Neural cell (in vitro differentiated cells): ENCODE measurements at regions not wholly inside any gene's neighbourhood (a gene's known extent, or its start where the extent isn't known, plus 50 kb on each side); places are given as distances from the start of the nearest gene placed in this dataset.

Source experiments
- H2AFZ ChIP-seq: fragments of 200-600, 300-800 bp; sonication (generic), shearing (Covaris generic); 2 replicates; pipeline ENCODE4 v1.6.0; 2014; ENCODE audit warnings: low read depth, mild to moderate bottlenecking, antibody characterized with exemption, low read length, moderate library complexity
- H3F3A ChIP-seq: fragments of 200-600 bp; shearing (Covaris generic); 2 replicates; pipeline ENCODE4 v1.6.1; 2016; ENCODE audit warnings: mild to moderate bottlenecking, moderate library complexity, mixed read lengths, antibody characterized with exemption, low read length; ENCODE audit not compliant: insufficient read depth, poor library complexity, severe bottlenecking
- H3K27ac ChIP-seq: fragments of 200-600, 300-800 bp; sonication (generic), shearing (Covaris generic); 2 replicates; pipeline ENCODE4 v1.5.1; 2014; ENCODE audit warnings: mild to moderate bottlenecking, low read length, moderate library complexity
- H3K27me3 ChIP-seq: fragments of 300-800, 200-600 bp; sonication (generic), shearing (Covaris generic); 2 replicates; pipeline ENCODE4 v1.6.0; 2014; ENCODE audit warnings: mild to moderate bottlenecking, low read depth, low read length, moderate library complexity; ENCODE audit not compliant: insufficient read depth
- H3K36me3 ChIP-seq: fragments of 300-800, 200-600 bp; sonication (generic), shearing (Covaris generic); 2 replicates; pipeline ENCODE4 v1.5.1; 2014; ENCODE audit warnings: mild to moderate bottlenecking, antibody characterized with exemption, low read length, moderate library complexity; ENCODE audit not compliant: insufficient read depth
- H3K4me2 ChIP-seq: fragments of 300-800, 200-600 bp; sonication (generic), shearing (Covaris generic); 2 replicates; pipeline ENCODE4 v1.6.0; 2014; ENCODE audit warnings: mild to moderate bottlenecking, low read length
- H3K4me3 ChIP-seq: fragments of 300-800, 200-600 bp; sonication (generic), shearing (Covaris generic); 2 replicates; pipeline ENCODE4 v1.5.1; 2014; ENCODE audit warnings: mild to moderate bottlenecking, low read length, moderate library complexity
- H3K79me2 ChIP-seq: fragments of 200-600 bp; shearing (Covaris generic); replicated peaks from 2 replicates; pipeline ENCODE4 v1.6.0; 2014; ENCODE audit warnings: mild to moderate bottlenecking, low read length, moderate library complexity; ENCODE audit not compliant: insufficient read depth
- H3K9ac ChIP-seq: fragments of 300-800, 200-600 bp; sonication (generic), shearing (Covaris generic); 2 replicates; pipeline ENCODE4 v1.6.1; 2016; ENCODE audit warnings: mild to moderate bottlenecking, low read length, mixed read lengths
- H3K9me2 ChIP-seq: fragments of 200-600 bp; shearing (Covaris generic); 2 replicates; pipeline ENCODE4 v1.6.1; 2016; ENCODE audit warnings: mild to moderate bottlenecking, low read length, mixed read lengths; ENCODE audit not compliant: insufficient read depth
- H3K9me3 ChIP-seq: fragments of 200-600, 300-800 bp; sonication (generic), shearing (Covaris generic); 2 replicates; pipeline ENCODE4 v1.6.1; 2016; ENCODE audit warnings: mild to moderate bottlenecking, mixed run types, low read length, moderate library complexity, mixed read lengths
- H4K20me1 ChIP-seq: fragments of 200-600 bp; shearing (Covaris generic); 2 replicates; pipeline ENCODE4 v1.6.1; 2016; ENCODE audit warnings: mild to moderate bottlenecking, mixed run types; ENCODE audit not compliant: insufficient read depth
- CTCF ChIP-seq: fragments of 450-650 bp; IDR thresholded peaks from 2 replicates; pipeline ENCODE4 v1.5.1; 2014; ENCODE audit warnings: antibody characterized with exemption, mild to moderate bottlenecking, moderate library complexity; ENCODE audit not compliant: poor library complexity, severe bottlenecking
- EP300 ChIP-seq: fragments of 450-650 bp; conservative IDR thresholded peaks from 2 replicates; pipeline ENCODE4 v1.6.1; 2014; ENCODE audit warnings: antibody characterized with exemption, mild to moderate bottlenecking, moderate library complexity; ENCODE audit not compliant: poor library complexity, severe bottlenecking
- EZH2 ChIP-seq: fragments of 200-600, 300-800 bp; shearing (Covaris generic), sonication (generic); IDR thresholded peaks from 2 replicates; pipeline ENCODE4 v1.6.1; 2014; ENCODE audit warnings: antibody characterized with exemption, low read length, borderline replicate concordance, mild to moderate bottlenecking; ENCODE audit not compliant: insufficient read depth, poor library complexity, severe bottlenecking
- MXI1 ChIP-seq: fragments of 450-650 bp; conservative IDR thresholded peaks from 2 replicates; pipeline ENCODE4 v1.6.1; 2014; ENCODE audit warnings: antibody characterized with exemption, mild to moderate bottlenecking; ENCODE audit not compliant: poor library complexity, severe bottlenecking
- POLR2AphosphoS5 ChIP-seq: IDR thresholded peaks from 2 replicates; pipeline ENCODE4 v1.6.1; 2012
- RAD21 ChIP-seq: fragments of 450-650 bp; conservative IDR thresholded peaks from 2 replicates; pipeline ENCODE4 v1.6.1; 2014; ENCODE audit warnings: antibody characterized with exemption, mild to moderate bottlenecking, moderate library complexity
- REST ChIP-seq: IDR thresholded peaks from 2 replicates; pipeline ENCODE4 v1.6.1; 2012; ENCODE audit warnings: borderline replicate concordance
- SMC3 ChIP-seq: fragments of 450-650 bp; conservative IDR thresholded peaks from 2 replicates; pipeline ENCODE4 v1.6.1; 2014; ENCODE audit warnings: antibody characterized with exemption, mild to moderate bottlenecking, moderate library complexity; ENCODE audit not compliant: poor library complexity
- TAF1 ChIP-seq: IDR thresholded peaks from 2 replicates; pipeline ENCODE4 v1.6.1; 2012; ENCODE audit warnings: low read depth

- TF ChIP-seq EZH2 (no peak), TAF1 (no peak), REST (no peak), SMC3 (no peak), POLR2AphosphoS5 (no peak), EP300 (no peak), CTCF (no peak), MXI1 (no peak), RAD21 (no peak)
- H3K9ac ChIP-seq = no peak overlapping the region
- no peaks in the 10 kb centered on the region for H3K79me2 ChIP-seq
- H3K27me3 ChIP-seq = no peaks in the 10 kb centered on the region
- no peak overlapping the region for H3K27ac ChIP-seq
- no peaks in the 10 kb centered on the region for H3F3A ChIP-seq
- no peaks in the 10 kb centered on the region for H3K9me2 ChIP-seq
- no peaks in the 10 kb centered on the region for H4K20me1 ChIP-seq
- no peaks in the 10 kb centered on the region for H3K9me3 ChIP-seq
- no peak overlapping the region for H2AFZ ChIP-seq
- no peaks in the 10 kb centered on the region for H3K36me3 ChIP-seq
- no peak overlapping the region for H3K4me3 ChIP-seq
- H3K4me2 ChIP-seq = no peak overlapping the region
Measured at GRCh38 chr1:193325042-193325441, 138.6 kb upstream of the B3GALT2 start.

- H2AFZ ChIP-seq = no peak overlapping the region
- H3K9ac ChIP-seq = no peak overlapping the region
- no peak overlapping the region for H3K4me3 ChIP-seq
- no peaks in the 10 kb centered on the region for H3K27me3 ChIP-seq
- H3K4me2 ChIP-seq = no peak overlapping the region
- no peaks in the 10 kb centered on the region for H3K79me2 ChIP-seq
- no peak overlapping the region for H3K27ac ChIP-seq
- no peaks in the 10 kb centered on the region for H3K9me2 ChIP-seq
- TF ChIP-seq MXI1 (no peak), SMC3 (no peak), EP300 (no peak), EZH2 (no peak), RAD21 (no peak), CTCF (no peak), TAF1 (no peak), REST (no peak), POLR2AphosphoS5 (no peak)
- H3K9me3 ChIP-seq = peaks cover 4% of the 10 kb centered on the region
- no peaks in the 10 kb centered on the region for H3F3A ChIP-seq
- H4K20me1 ChIP-seq = no peaks in the 10 kb centered on the region
- H3K36me3 ChIP-seq = no peaks in the 10 kb centered on the region
Measured at GRCh38 chr1:193322211-193322610, 135.8 kb upstream of the B3GALT2 start.
